ENCODE measurements at regions not wholly inside any gene's neighbourhood (a gene's known extent, or its start where the extent isn't known, plus 50 kb on each side); places are given as distances from the start of the nearest gene placed in this dataset.
A peak's percentile ranks its signal among the peaks of the same experiment; 100 is the strongest.

DNA sequence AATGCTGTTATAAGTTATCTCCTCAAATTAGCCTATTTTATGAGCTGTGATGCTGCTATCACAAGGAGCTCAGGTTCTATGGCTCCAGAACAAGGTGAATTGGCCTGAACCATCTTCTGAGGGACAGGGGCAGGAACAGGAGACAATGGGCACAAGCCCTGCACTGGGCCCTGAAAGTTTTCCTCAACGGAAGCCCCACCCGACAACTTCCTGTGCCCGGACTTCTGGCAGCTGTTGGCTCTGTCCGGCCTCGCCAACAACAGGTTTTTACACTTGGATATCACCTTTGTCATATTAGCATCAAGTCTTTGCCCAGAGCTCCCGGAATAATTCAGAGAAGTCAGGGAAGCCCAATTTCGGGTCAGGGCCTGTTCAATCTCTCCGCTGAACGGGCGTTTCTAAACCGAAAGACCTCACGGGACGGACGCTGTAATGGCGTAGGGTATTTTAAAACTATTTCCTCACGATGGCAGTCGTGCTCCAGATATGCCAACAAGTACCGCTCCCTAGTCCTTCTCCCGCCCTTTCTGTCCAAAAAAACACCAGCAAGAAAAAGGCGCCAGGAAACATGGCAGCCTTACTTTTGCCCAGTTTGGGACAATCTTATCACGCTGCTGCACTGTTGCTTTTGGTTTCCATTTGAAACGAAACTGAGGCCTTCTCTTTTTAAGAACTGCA lies 201.0 kb upstream of the STK26 start (continued):
- TF ChIP-seq GABPA (IDR thresholded peaks at IDR 0.05; ENCODE audit: low read depth), result peak; percentile 84
- peak; percentile 84 for TF ChIP-seq RAD21 (IDR thresholded peaks at IDR 0.05; ENCODE audit: low read length)
- TF ChIP-seq, protein P1, sequence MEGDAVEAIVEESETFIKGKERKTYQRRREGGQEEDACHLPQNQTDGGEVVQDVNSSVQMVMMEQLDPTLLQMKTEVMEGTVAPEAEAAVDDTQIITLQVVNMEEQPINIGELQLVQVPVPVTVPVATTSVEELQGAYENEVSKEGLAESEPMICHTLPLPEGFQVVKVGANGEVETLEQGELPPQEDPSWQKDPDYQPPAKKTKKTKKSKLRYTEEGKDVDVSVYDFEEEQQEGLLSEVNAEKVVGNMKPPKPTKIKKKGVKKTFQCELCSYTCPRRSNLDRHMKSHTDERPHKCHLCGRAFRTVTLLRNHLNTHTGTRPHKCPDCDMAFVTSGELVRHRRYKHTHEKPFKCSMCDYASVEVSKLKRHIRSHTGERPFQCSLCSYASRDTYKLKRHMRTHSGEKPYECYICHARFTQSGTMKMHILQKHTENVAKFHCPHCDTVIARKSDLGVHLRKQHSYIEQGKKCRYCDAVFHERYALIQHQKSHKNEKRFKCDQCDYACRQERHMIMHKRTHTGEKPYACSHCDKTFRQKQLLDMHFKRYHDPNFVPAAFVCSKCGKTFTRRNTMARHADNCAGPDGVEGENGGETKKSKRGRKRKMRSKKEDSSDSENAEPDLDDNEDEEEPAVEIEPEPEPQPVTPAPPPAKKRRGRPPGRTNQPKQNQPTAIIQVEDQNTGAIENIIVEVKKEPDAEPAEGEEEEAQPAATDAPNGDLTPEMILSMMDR (IDR thresholded peaks at IDR 0.05), result peak; percentile 60
- TF ChIP-seq, protein P2, sequence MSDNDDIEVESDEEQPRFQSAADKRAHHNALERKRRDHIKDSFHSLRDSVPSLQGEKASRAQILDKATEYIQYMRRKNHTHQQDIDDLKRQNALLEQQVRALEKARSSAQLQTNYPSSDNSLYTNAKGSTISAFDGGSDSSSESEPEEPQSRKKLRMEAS (IDR thresholded peaks at IDR 0.05; ENCODE audit: low read depth), result peak; percentile 46; the same call in 1 of the 2 replicates
- no peak for TF ChIP-seq TAF1 (IDR thresholded peaks at IDR 0.05; ENCODE audit: borderline replicate concordance, low read depth, low read length)
- no peak for TF ChIP-seq MEF2A (IDR thresholded peaks at IDR 0.05; ENCODE audit: borderline replicate concordance, low read depth)
- TF ChIP-seq SIN3A (IDR thresholded peaks at IDR 0.05; ENCODE audit: borderline replicate concordance, low read depth, low read length), result no peak
- TF ChIP-seq FOXM1 (IDR thresholded peaks at IDR 0.05; ENCODE audit: low read depth), result no peak

DNA sequence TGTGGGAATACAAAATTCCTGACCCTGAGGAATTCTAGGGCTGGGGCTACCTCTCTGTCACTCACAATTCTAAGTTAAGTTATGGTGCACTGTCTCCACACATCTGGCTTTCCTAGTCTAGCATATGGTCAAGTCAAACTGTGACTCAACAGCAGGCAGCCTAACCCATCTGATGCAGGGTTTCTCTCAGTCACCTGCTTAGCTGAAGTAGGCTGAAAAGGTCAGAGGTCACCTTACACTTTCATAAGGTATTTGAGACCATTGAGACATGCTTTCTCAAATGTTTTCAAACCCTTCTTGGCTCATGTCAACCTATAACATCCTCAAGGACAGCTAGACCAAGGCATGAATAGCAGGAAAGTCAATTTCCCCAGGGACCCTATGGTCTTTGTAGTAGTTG lies 196.5 kb upstream of the STK26 start:
- H3K27me3 ChIP-seq (ENCODE audit: insufficient read depth), result no peaks in the 10 kb centered on the region
- H4K20me1 ChIP-seq (ENCODE audit: insufficient read depth), result no peaks in the 10 kb centered on the region
- no peaks in the 10 kb centered on the region for H3K9me3 ChIP-seq
- no peak overlapping the region for H2AFZ ChIP-seq (ENCODE audit: low read depth)
- H3K36me3 ChIP-seq (replicated peaks in 1 of 2; ENCODE audit: control insufficient read depth in 1 of 2, insufficient read depth in 2 of 2, low read length in 1 of 2), result no peaks in the 10 kb centered on the region
- peaks cover 0 to 4% of the 10 kb centered on the region in 2 experiments; a peak in 1 of 4 replicates for H3K4me1 ChIP-seq (ENCODE audit: control insufficient read depth in 1 of 2, insufficient read depth in 2 of 2, low read depth in 1 of 2, low read length in 1 of 2)
- no peak overlapping the region for H3K27ac ChIP-seq (ENCODE audit: low read depth in 2 of 2, low read length in 1 of 2)
- ChIA-PET CTCF (interaction anchor here (1.6 to 2.6 kb wide), 2 partner anchors 15 to 19 kb away, joined by 5 to 18 read pairs; no protein-coding TSS in a partner anchor), POLR2A (no interaction called here)
- DNase-seq, result no peak
- no peaks in the 10 kb centered on the region for H3K79me2 ChIP-seq (ENCODE audit: insufficient read depth)
- H3K4me2 ChIP-seq, result no peak overlapping the region
- no peak overlapping the region for H3K9ac ChIP-seq
- H3F3A ChIP-seq (replicated peaks; ENCODE audit: insufficient read depth), result no peaks in the 10 kb centered on the region
- no peak overlapping the region for H3K4me3 ChIP-seq (ENCODE audit: low read depth in 2 of 2, low read length in 1 of 2)
- no peaks in the 10 kb centered on the region for H3K9me2 ChIP-seq
- TF ChIP-seq, protein P3, sequence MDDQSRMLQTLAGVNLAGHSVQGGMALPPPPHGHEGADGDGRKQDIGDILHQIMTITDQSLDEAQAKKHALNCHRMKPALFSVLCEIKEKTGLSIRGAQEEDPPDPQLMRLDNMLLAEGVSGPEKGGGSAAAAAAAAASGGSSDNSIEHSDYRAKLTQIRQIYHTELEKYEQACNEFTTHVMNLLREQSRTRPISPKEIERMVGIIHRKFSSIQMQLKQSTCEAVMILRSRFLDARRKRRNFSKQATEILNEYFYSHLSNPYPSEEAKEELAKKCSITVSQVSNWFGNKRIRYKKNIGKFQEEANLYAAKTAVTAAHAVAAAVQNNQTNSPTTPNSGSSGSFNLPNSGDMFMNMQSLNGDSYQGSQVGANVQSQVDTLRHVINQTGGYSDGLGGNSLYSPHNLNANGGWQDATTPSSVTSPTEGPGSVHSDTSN (IDR thresholded peaks at IDR 0.05), result no peak
- TF ChIP-seq FOXJ3 (CRISPR knock-in tag; IDR thresholded peaks at IDR 0.05) (no peak), EZH2phosphoT487 (IDR thresholded peaks at IDR 0.05; ENCODE audit: borderline replicate concordance, low read depth) (no peak), RAD21 (IDR thresholded peaks at IDR 0.05; ENCODE audit: low read length) (no peak), GATA2 (CRISPR knock-in tag; IDR thresholded peaks at IDR 0.05) (no peak), JUND (IDR thresholded peaks at IDR 0.05) (no peak), GABPA (IDR thresholded peaks at IDR 0.05; ENCODE audit: low read depth) (no peak), RCOR1 (IDR thresholded peaks at IDR 0.05; ENCODE audit: low read length) (no peak), POLR2AphosphoS5 (IDR thresholded peaks at IDR 0.05; ENCODE audit: low read depth, low read length) (no peak), NFIC (IDR thresholded peaks at IDR 0.05; ENCODE audit: borderline replicate concordance) (no peak), CHD2 (IDR thresholded peaks at IDR 0.05; ENCODE audit: low read length, partially characterized antibody) (no peak), SMC3 (IDR thresholded peaks at IDR 0.05; ENCODE audit: low read depth, low read length) (no peak)
- TF ChIP-seq, protein P4, sequence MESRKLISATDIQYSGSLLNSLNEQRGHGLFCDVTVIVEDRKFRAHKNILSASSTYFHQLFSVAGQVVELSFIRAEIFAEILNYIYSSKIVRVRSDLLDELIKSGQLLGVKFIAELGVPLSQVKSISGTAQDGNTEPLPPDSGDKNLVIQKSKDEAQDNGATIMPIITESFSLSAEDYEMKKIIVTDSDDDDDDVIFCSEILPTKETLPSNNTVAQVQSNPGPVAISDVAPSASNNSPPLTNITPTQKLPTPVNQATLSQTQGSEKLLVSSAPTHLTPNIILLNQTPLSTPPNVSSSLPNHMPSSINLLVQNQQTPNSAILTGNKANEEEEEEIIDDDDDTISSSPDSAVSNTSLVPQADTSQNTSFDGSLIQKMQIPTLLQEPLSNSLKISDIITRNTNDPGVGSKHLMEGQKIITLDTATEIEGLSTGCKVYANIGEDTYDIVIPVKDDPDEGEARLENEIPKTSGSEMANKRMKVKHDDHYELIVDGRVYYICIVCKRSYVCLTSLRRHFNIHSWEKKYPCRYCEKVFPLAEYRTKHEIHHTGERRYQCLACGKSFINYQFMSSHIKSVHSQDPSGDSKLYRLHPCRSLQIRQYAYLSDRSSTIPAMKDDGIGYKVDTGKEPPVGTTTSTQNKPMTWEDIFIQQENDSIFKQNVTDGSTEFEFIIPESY (IDR thresholded peaks at IDR 0.05; ENCODE audit: borderline replicate concordance, low read depth), result no peak
- TF ChIP-seq, protein P5, sequence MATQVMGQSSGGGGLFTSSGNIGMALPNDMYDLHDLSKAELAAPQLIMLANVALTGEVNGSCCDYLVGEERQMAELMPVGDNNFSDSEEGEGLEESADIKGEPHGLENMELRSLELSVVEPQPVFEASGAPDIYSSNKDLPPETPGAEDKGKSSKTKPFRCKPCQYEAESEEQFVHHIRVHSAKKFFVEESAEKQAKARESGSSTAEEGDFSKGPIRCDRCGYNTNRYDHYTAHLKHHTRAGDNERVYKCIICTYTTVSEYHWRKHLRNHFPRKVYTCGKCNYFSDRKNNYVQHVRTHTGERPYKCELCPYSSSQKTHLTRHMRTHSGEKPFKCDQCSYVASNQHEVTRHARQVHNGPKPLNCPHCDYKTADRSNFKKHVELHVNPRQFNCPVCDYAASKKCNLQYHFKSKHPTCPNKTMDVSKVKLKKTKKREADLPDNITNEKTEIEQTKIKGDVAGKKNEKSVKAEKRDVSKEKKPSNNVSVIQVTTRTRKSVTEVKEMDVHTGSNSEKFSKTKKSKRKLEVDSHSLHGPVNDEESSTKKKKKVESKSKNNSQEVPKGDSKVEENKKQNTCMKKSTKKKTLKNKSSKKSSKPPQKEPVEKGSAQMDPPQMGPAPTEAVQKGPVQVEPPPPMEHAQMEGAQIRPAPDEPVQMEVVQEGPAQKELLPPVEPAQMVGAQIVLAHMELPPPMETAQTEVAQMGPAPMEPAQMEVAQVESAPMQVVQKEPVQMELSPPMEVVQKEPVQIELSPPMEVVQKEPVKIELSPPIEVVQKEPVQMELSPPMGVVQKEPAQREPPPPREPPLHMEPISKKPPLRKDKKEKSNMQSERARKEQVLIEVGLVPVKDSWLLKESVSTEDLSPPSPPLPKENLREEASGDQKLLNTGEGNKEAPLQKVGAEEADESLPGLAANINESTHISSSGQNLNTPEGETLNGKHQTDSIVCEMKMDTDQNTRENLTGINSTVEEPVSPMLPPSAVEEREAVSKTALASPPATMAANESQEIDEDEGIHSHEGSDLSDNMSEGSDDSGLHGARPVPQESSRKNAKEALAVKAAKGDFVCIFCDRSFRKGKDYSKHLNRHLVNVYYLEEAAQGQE (IDR thresholded peaks at IDR 0.05; ENCODE audit: low read depth, low read length), result no peak
- TF ChIP-seq, protein P6, sequence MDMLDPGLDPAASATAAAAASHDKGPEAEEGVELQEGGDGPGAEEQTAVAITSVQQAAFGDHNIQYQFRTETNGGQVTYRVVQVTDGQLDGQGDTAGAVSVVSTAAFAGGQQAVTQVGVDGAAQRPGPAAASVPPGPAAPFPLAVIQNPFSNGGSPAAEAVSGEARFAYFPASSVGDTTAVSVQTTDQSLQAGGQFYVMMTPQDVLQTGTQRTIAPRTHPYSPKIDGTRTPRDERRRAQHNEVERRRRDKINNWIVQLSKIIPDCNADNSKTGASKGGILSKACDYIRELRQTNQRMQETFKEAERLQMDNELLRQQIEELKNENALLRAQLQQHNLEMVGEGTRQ (IDR thresholded peaks at IDR 0.05; ENCODE audit: borderline replicate concordance, low read depth, low read length), result no peak

Measured in SK-N-SH (cell line).